AG04450 (cell line): ENCODE measurements at regions not wholly inside any gene's neighbourhood (a gene's known extent, or its start where the extent isn't known, plus 50 kb on each side); places are given as distances from the start of the nearest gene placed in this dataset.

Source experiments
- CTCF ChIA-PET: fragments of 300-600, 350-600 bp; formaldehyde crosslinking; extraction: SDS; loops from one replicate; lab custom pipeline; 2022; ENCODE audit warnings: antibody characterized with exemption, inconsistent platforms; lab: Charles Lee
- POLR2A ChIA-PET: fragments of 350-600 bp; formaldehyde crosslinking; extraction: SDS; loops from one replicate; lab custom pipeline; 2021; ENCODE audit warnings: antibody characterized with exemption, inconsistent platforms; lab: Yijun Ruan, JAX
- DNase-seq: peaks from one replicate; pipeline ENCODE4 v3.0.0-alpha.2; 2011; ENCODE audit warnings: low read depth, low spot score
- H3K27ac ChIP-seq: one replicate; pipeline ENCODE4 v1.5.1; 2012; ENCODE audit warnings: low read depth, low read length, control low read depth
- H3K27me3 ChIP-seq: one replicate; pipeline ENCODE4 v1.6.0; 2012; ENCODE audit warnings: low read length; ENCODE audit not compliant: control insufficient read depth, insufficient read depth
- H3K4me3 ChIP-seq: 2 replicates; pipeline ENCODE4 v1.5.1; 2011; ENCODE audit warnings: mild to moderate bottlenecking, low read depth, low read length, control low read depth
- H3K9me3 ChIP-seq: 2 replicates; pipeline ENCODE4 v1.5.1; 2012; ENCODE audit warnings: low read length; ENCODE audit not compliant: control insufficient read depth, insufficient read depth
- CTCF ChIP-seq: IDR thresholded peaks from 2 replicates; pipeline ENCODE4 v1.5.1; 2011; ENCODE audit warnings: low read depth, low read length, control low read depth, inconsistent platforms

- DNase-seq, result no peak
- ChIA-PET CTCF (interaction anchor here (0.6 kb wide), 1 partner anchor 157 kb away, joined by 3 read pairs; no protein-coding TSS in a partner anchor), POLR2A (interaction anchor here (0.6 to 0.7 kb wide), 2 partner anchors 97 to 119 kb away, joined by 3 to 7 read pairs; no protein-coding TSS in a partner anchor)
- TF ChIP-seq CTCF, result no peak
- Histone ChIP-seq H3K27me3 (no peaks in the 10 kb centered on the region), H3K4me3 (no peak overlapping the region), H3K9me3 (no peaks in the 10 kb centered on the region), H3K27ac (no peak overlapping the region)
These were observed 157.1 kb upstream of the CCDC150 start for GRCh38 chr2:196482119-196483065.

GRCh38 chr2:196486146-196486545 lies 153.4 kb upstream of the CCDC150 start:
- ChIA-PET POLR2A (no interaction called here), CTCF (no interaction called here)
- Histone ChIP-seq H3K27ac (no peak overlapping the region), H3K4me3 (no peak overlapping the region), H3K9me3 (no peaks in the 10 kb centered on the region), H3K27me3 (no peaks in the 10 kb centered on the region)
- no peak for DNase-seq
- no peak for TF ChIP-seq CTCF

- DNase-seq, result no peak
- ChIA-PET CTCF (interaction anchor here (1.1 kb wide), 1 partner anchor 9 kb away, joined by 3 read pairs; no protein-coding TSS in a partner anchor), POLR2A (no interaction called here)
- Histone ChIP-seq H3K9me3 (no peaks in the 10 kb centered on the region), H3K27me3 (no peaks in the 10 kb centered on the region), H3K27ac (no peak overlapping the region), H3K4me3 (no peak overlapping the region)
- no peak for TF ChIP-seq CTCF
These were observed 152.1 kb upstream of the CCDC150 start for GRCh38 chr2:196487417-196487816.

GRCh38 chr2:196489371-196489770 lies 150.1 kb upstream of the CCDC150 start:
- Histone ChIP-seq H3K4me3 (no peak overlapping the region), H3K9me3 (no peaks in the 10 kb centered on the region), H3K27ac (no peak overlapping the region), H3K27me3 (no peaks in the 10 kb centered on the region)
- ChIA-PET POLR2A (no interaction called here), CTCF (interaction anchor here (0.5 kb wide), 1 partner anchor 359 kb away, joined by 5 read pairs; no protein-coding TSS in a partner anchor)
- TF ChIP-seq CTCF, result no peak
- DNase-seq, result no peak

- POLR2A ChIA-PET, result no interaction called here
- DNase-seq, result no peak
- Histone ChIP-seq H3K9me3 (no peaks in the 10 kb centered on the region), H3K4me3 (no peak overlapping the region), H3K27ac (no peak overlapping the region), H3K27me3 (no peaks in the 10 kb centered on the region)
- no peak for TF ChIP-seq CTCF
- CTCF ChIA-PET, result no interaction called here
These were observed 146.6 kb upstream of the CCDC150 start for GRCh38 chr2:196492946-196493345.
